H9 (cell line): ENCODE measurements at regions not wholly inside any gene's neighbourhood (a gene's known extent, or its start where the extent isn't known, plus 50 kb on each side); places are given as distances from the start of the nearest gene placed in this dataset.

Experiments used
- DNase-seq: peaks from one replicate; pipeline ENCODE4 v3.0.0-alpha.2; 2017
- H2AFZ ChIP-seq: one replicate; pipeline ENCODE4 v1.6.1; 2013; ENCODE audit warnings: mild to moderate bottlenecking, low read length, control low read depth, moderate library complexity
- H2AK5ac ChIP-seq: 2 replicates; pipeline ENCODE4 v1.6.1; 2013; ENCODE audit warnings: low read length, control low read depth, mixed read lengths; ENCODE audit not compliant: insufficient read length
- H2BK120ac ChIP-seq: one replicate; pipeline ENCODE4 v1.6.1; 2013; ENCODE audit warnings: low read depth, mild to moderate bottlenecking, low read length, control low read depth, inconsistent platforms; ENCODE audit not compliant: poor library complexity, severe bottlenecking
- H2BK12ac ChIP-seq: 2 replicates; pipeline ENCODE4 v1.6.1; 2013; ENCODE audit warnings: low read length, control low read depth, mixed read lengths, low read depth; ENCODE audit not compliant: insufficient read length
- H2BK15ac ChIP-seq: 2 replicates; pipeline ENCODE4 v1.6.1; 2013; ENCODE audit warnings: low read depth, low read length, control low read depth
- H2BK20ac ChIP-seq: one replicate; pipeline ENCODE4 v1.6.1; 2013; ENCODE audit warnings: low read depth, mild to moderate bottlenecking, low read length, control low read depth, inconsistent platforms; ENCODE audit not compliant: poor library complexity, severe bottlenecking
- H2BK5ac ChIP-seq: 2 replicates; pipeline ENCODE4 v1.6.1; 2013; ENCODE audit warnings: low read length, control low read depth, mixed read lengths; ENCODE audit not compliant: insufficient read length
- H3K14ac ChIP-seq: 2 replicates; pipeline ENCODE4 v1.6.1; 2013; ENCODE audit warnings: low read length, control low read depth; ENCODE audit not compliant: insufficient read depth
- H3K18ac ChIP-seq: 2 replicates; pipeline ENCODE4 v1.6.1; 2013; ENCODE audit warnings: low read depth, mild to moderate bottlenecking, mixed read lengths, low read length, control low read depth; ENCODE audit not compliant: insufficient read length
- H3K23ac ChIP-seq: 2 replicates; pipeline ENCODE4 v1.6.1; 2013; ENCODE audit warnings: low read length, control low read depth, mixed read lengths, low read depth; ENCODE audit not compliant: insufficient read length
- H3K23me2 ChIP-seq: 2 replicates; pipeline ENCODE4 v1.6.1; 2013; ENCODE audit warnings: low read depth, mild to moderate bottlenecking, mixed read lengths, low read length, control low read depth; ENCODE audit not compliant: insufficient read length, poor library complexity, severe bottlenecking
- H3K27ac ChIP-seq: 2 replicates; pipeline ENCODE4 v1.5.1; 2013; ENCODE audit warnings: low read length, control low read depth, mixed read lengths, low read depth; ENCODE audit not compliant: insufficient read length
- H3K27me3 ChIP-seq: 2 replicates; pipeline ENCODE4 v1.6.1; 2013; ENCODE audit warnings: low read length, control low read depth, inconsistent platforms; ENCODE audit not compliant: insufficient read depth
- H3K4ac ChIP-seq: 2 replicates; pipeline ENCODE4 v1.6.1; 2013; ENCODE audit warnings: low read depth, mild to moderate bottlenecking, control low read depth, inconsistent platforms, low read length, moderate library complexity
- H3K4me1 ChIP-seq: 2 replicates; pipeline ENCODE4 v1.6.1; 2013; ENCODE audit warnings: low read length, control low read depth, inconsistent platforms; ENCODE audit not compliant: insufficient read depth
- H3K4me2 ChIP-seq: 2 replicates; pipeline ENCODE4 v1.6.1; 2013; ENCODE audit warnings: low read length, control low read depth, mixed read lengths; ENCODE audit not compliant: insufficient read length, insufficient read depth
- H3K56ac ChIP-seq: 2 replicates; pipeline ENCODE4 v1.6.1; 2013; ENCODE audit warnings: low read depth, mild to moderate bottlenecking, mixed read lengths, low read length, control low read depth; ENCODE audit not compliant: insufficient read length
- H3K79me1 ChIP-seq: 2 replicates; pipeline ENCODE4 v1.6.1; 2013; ENCODE audit warnings: low read depth, mild to moderate bottlenecking, moderate library complexity, low read length, control low read depth, inconsistent platforms; ENCODE audit not compliant: insufficient read depth, poor library complexity, severe bottlenecking
- H3K79me2 ChIP-seq: 2 replicates; pipeline ENCODE4 v1.6.1; 2013; ENCODE audit warnings: low read length, control low read depth, inconsistent platforms; ENCODE audit not compliant: insufficient read depth
- H3K9ac ChIP-seq: 2 replicates; pipeline ENCODE4 v1.6.1; 2013; ENCODE audit warnings: low read length, control low read depth, mixed read lengths; ENCODE audit not compliant: insufficient read length; ENCODE audit errors: extremely low read depth
- H3K9me3 ChIP-seq: one replicate; pipeline ENCODE4 v1.6.1; 2013; ENCODE audit warnings: low read depth, low read length, inconsistent platforms; ENCODE audit not compliant: control insufficient read depth
- H3T11ph ChIP-seq: one replicate; pipeline ENCODE4 v1.6.1; 2013; ENCODE audit warnings: mild to moderate bottlenecking, low read length, control low read depth, inconsistent platforms
- H4K20me1 ChIP-seq: one replicate; pipeline ENCODE4 v1.6.1; 2013; ENCODE audit not compliant: control insufficient read depth, insufficient read length, insufficient read depth
- H4K5ac ChIP-seq: 2 replicates; pipeline ENCODE4 v1.6.1; 2013; ENCODE audit warnings: low read depth, mild to moderate bottlenecking, mixed read lengths, low read length, control low read depth; ENCODE audit not compliant: insufficient read length
- H4K8ac ChIP-seq: replicated peaks from 2 replicates; pipeline ENCODE4 v1.6.1; 2013; ENCODE audit warnings: low read length, control low read depth, mixed read lengths, low read depth; ENCODE audit not compliant: insufficient read length
- H4K91ac ChIP-seq: 2 replicates; pipeline ENCODE4 v1.6.1; 2013; ENCODE audit warnings: low read depth, mild to moderate bottlenecking, moderate library complexity, mixed read lengths, low read length, control low read depth; ENCODE audit not compliant: insufficient read length
- H3K27ac Mint-ChIP-seq, 3 experiments: 2 replicates in 2 of 3; 3 replicates in 1 of 3; pipeline ENCODE4 v1.8.0; 2020 to 2021; ENCODE audit warnings: mixed read lengths in 3 of 3, mild to moderate bottlenecking in 1 of 3, moderate library complexity in 1 of 3
- H3K27me3 Mint-ChIP-seq: 2 replicates; pipeline ENCODE4 v1.8.0; 2021; ENCODE audit warnings: low read depth, mild to moderate bottlenecking, moderate library complexity, mixed read lengths
- H3K36me3 Mint-ChIP-seq, 3 experiments: 2 replicates in 2 of 3; 3 replicates in 1 of 3; pipeline ENCODE4 v1.8.0; 2020 to 2021; ENCODE audit warnings: low read depth in 3 of 3, mixed read lengths in 3 of 3; ENCODE audit not compliant: insufficient read depth in 1 of 3
- H3K4me1 Mint-ChIP-seq, 2 experiments: 2 replicates each; pipeline ENCODE4 v1.8.0; 2020; ENCODE audit warnings: mixed read lengths in 2 of 2
- H3K4me3 Mint-ChIP-seq, 2 experiments: 2 replicates in 1 of 2; 3 replicates in 1 of 2; pipeline ENCODE4 v1.8.0; 2020 to 2021; ENCODE audit warnings: mild to moderate bottlenecking in 2 of 2, mixed read lengths in 2 of 2, moderate library complexity in 1 of 2
- H3K9me3 Mint-ChIP-seq, 2 experiments: 2 replicates in 1 of 2; 3 replicates in 1 of 2; pipeline ENCODE4 v1.8.0; 2020; ENCODE audit warnings: mild to moderate bottlenecking in 2 of 2, mixed read lengths in 2 of 2, moderate library complexity in 1 of 2
- WGBS: extraction: QIAGEN DNeasy Blood & Tissue Kit; methylation state at CpG from one replicate; pipeline ENCODE4 v1.1.7; 2013; ENCODE audit warnings: missing lambda C conversion rate, low lambda C conversion rate, mixed read lengths; ENCODE audit not compliant: insufficient read length; ENCODE audit errors: extremely low coverage; 5-methylcytosine and 5-hydroxymethylcytosine counted together
- TF ChIP-seq, protein P1 (sequence below): fragments of 200-600 bp; sonication (generic); conservative IDR thresholded peaks from 3 replicates; pipeline ENCODE4 v1.8.0; 2021; ENCODE audit warnings: antibody characterized with exemption, mild to moderate bottlenecking

DNA sequence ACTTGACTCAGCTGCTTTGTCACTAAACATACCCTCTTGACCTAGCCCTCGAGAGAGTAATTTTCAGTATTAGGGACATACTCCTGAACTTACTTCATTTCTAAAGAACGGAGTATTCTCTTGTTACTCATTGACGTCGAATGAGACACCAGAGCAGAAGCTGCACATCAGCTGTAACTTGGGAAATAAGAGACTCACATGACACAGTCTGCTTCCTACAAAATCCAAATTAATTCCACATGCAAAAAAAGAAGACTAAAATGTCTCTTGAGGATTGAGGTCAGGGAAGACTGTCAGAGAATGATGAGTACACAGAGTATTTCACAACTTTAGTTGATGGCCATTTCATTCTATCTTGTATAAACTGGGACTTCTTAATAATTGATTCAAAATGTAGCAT, 114.7 kb upstream of the EGFR start:
- Histone ChIP-seq H2BK5ac (no peak overlapping the region), H2BK15ac (no peak overlapping the region), H4K5ac (no peak overlapping the region), H3K9ac (no peak overlapping the region), H4K8ac (no peak overlapping the region), H2BK12ac (no peak overlapping the region), H3T11ph (no peak overlapping the region), H3K79me2 (no peaks in the 10 kb centered on the region), H2BK120ac (no peak overlapping the region), H3K23me2 (no peaks in the 10 kb centered on the region), H4K20me1 (no peaks in the 10 kb centered on the region), H2BK20ac (no peak overlapping the region), H2AFZ (no peak overlapping the region), H2AK5ac (no peak overlapping the region), H3K4me1 (no peaks in the 10 kb centered on the region), H3K23ac (no peak overlapping the region), H3K27me3 (no peaks in the 10 kb centered on the region), H3K56ac (no peak overlapping the region), H3K4ac (no peak overlapping the region), H3K9me3 (no peaks in the 10 kb centered on the region), H3K27ac (no peak overlapping the region), H3K79me1 (no peaks in the 10 kb centered on the region), H3K14ac (no peak overlapping the region), H3K18ac (no peak overlapping the region), H4K91ac (no peak overlapping the region), H3K4me2 (no peak overlapping the region)
- H3K27ac Mint-ChIP-seq: no peak overlapping the region
- TF ChIP-seq, protein P1, sequence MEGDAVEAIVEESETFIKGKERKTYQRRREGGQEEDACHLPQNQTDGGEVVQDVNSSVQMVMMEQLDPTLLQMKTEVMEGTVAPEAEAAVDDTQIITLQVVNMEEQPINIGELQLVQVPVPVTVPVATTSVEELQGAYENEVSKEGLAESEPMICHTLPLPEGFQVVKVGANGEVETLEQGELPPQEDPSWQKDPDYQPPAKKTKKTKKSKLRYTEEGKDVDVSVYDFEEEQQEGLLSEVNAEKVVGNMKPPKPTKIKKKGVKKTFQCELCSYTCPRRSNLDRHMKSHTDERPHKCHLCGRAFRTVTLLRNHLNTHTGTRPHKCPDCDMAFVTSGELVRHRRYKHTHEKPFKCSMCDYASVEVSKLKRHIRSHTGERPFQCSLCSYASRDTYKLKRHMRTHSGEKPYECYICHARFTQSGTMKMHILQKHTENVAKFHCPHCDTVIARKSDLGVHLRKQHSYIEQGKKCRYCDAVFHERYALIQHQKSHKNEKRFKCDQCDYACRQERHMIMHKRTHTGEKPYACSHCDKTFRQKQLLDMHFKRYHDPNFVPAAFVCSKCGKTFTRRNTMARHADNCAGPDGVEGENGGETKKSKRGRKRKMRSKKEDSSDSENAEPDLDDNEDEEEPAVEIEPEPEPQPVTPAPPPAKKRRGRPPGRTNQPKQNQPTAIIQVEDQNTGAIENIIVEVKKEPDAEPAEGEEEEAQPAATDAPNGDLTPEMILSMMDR: no peak
- no peaks in the 10 kb centered on the region for H3K36me3 Mint-ChIP-seq
- DNase-seq: no peak
- no peaks in the 10 kb centered on the region for H3K9me3 Mint-ChIP-seq
- WGBS: no CpG with 5 or more reads among the region's 4 CpGs
- no peak overlapping the region for H3K4me3 Mint-ChIP-seq
- no peaks in the 10 kb centered on the region for H3K4me1 Mint-ChIP-seq
- H3K27me3 Mint-ChIP-seq: peaks cover 2% of the 10 kb centered on the region; the same call in 1 of the 2 replicates
